ENCODE measurements at regions not wholly inside any gene's neighbourhood (a gene's known extent, or its start where the extent isn't known, plus 50 kb on each side); places are given as distances from the start of the nearest gene placed in this dataset.

DNA sequence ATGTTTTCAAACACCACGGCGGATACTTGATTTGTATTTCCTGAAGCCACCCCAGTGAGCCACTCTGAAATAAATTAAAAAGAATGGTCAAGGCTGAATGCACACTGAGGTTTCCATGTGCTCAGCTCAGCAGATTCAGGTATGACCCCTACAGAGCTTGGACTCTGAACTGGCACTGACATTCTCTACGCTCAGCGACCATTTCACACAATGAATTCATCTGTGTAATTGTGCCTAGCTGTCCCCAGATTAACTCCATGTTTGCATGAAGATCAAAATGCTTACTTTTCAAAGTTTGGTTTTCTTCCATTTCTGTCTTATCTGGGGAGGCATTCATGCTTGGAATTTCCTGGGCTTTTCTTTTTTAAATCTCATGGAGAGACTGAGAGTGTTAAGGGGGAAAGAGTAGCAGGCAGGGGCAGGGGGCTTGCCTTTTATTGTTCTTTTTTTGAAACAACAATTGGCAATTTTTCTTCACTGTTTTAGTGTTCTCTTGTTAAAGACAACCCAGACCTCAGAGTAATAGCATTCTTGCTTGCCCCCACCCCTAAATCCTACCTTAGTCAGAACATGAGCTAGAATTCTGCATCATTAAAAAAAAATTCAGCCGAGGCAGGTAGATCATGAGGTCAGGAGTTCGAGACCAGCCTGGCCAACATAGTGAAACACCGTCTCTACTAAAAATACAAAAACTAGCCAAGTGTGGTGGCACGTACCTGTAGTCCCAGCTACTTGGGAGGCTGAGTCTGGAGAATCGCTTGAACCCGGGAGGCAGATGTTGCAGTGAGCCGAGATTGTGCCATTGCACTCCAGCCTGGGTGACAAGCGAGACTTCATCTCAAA lies 85.5 kb upstream of the HNF1B start:
- no peak overlapping the region for H3K18ac ChIP-seq (ENCODE audit: low read depth, low read length)
- H4K91ac ChIP-seq (ENCODE audit: insufficient read depth, low read depth, low read length): 0 out of 2 replicates have a peak overlapping the region, but pooled peaks have one; percentile 2
- ChIA-PET CTCF (interaction anchor here (0.7 kb wide), 1 partner anchor 10 kb away, joined by 3 read pairs; no protein-coding TSS in a partner anchor), POLR2A (ENCODE audit: unreplicated experiment) (no interaction called here)
- no peaks in the 10 kb centered on the region for H4K20me1 ChIP-seq (ENCODE audit: insufficient read depth, low read length)
- no peak overlapping the region for H3K9ac ChIP-seq (ENCODE audit: low read depth, low read length)
- no TSS peak for BruUV-seq (replicated peaks)
- no peak overlapping the region for H3K4me2 ChIP-seq (ENCODE audit: low read depth, low read length)
- DNase-seq (no peak), ATAC-seq (ENCODE audit: low read depth) (no peak)
- H2AK9ac ChIP-seq (replicated peaks; ENCODE audit: low read depth, low read length, poor library complexity): no peak overlapping the region
- H3K56ac ChIP-seq (ENCODE audit: extremely low read depth, insufficient read depth, low read length): no peak overlapping the region
- WGBS, 2 experiments (ENCODE audit: extremely low coverage in 2 of 2, insufficient read length in 1 of 2): 92% methylated on average over 2 of the region's 12 CpGs; no CpG with 5 or more reads in 1 of the 2 experiments
- TF ChIP-seq, protein P1, sequence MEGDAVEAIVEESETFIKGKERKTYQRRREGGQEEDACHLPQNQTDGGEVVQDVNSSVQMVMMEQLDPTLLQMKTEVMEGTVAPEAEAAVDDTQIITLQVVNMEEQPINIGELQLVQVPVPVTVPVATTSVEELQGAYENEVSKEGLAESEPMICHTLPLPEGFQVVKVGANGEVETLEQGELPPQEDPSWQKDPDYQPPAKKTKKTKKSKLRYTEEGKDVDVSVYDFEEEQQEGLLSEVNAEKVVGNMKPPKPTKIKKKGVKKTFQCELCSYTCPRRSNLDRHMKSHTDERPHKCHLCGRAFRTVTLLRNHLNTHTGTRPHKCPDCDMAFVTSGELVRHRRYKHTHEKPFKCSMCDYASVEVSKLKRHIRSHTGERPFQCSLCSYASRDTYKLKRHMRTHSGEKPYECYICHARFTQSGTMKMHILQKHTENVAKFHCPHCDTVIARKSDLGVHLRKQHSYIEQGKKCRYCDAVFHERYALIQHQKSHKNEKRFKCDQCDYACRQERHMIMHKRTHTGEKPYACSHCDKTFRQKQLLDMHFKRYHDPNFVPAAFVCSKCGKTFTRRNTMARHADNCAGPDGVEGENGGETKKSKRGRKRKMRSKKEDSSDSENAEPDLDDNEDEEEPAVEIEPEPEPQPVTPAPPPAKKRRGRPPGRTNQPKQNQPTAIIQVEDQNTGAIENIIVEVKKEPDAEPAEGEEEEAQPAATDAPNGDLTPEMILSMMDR (conservative IDR thresholded peaks at IDR 0.05; ENCODE audit: low read depth, low read length): no peak
- no peak for TF ChIP-seq CHD1 (IDR thresholded peaks at IDR 0.05; ENCODE audit: low read depth, low read length)
- TF ChIP-seq POLR2A (IDR thresholded peaks at IDR 0.05; ENCODE audit: low read depth, low read length): no peak
- TF ChIP-seq CEBPB (IDR thresholded peaks at IDR 0.05; ENCODE audit: low read depth, low read length): no peak
- H2AK5ac ChIP-seq (ENCODE audit: low read depth, low read length): no peak overlapping the region
- H4K5ac ChIP-seq (ENCODE audit: low read depth, low read length): no peak overlapping the region
- no peak overlapping the region for H2BK15ac ChIP-seq (ENCODE audit: low read depth, low read length)
- no peak overlapping the region for H3K4me3 ChIP-seq (ENCODE audit: insufficient read depth, low read depth, low read length)
- no peak overlapping the region for H3K4ac ChIP-seq (ENCODE audit: low read depth, low read length)
- H3K79me1 ChIP-seq (ENCODE audit: low read depth in 1 of 2, low read length in 2 of 2): 0 out of 4 replicates have a peak, but pooled peaks cover 0 to 6% of the 10 kb centered on the region in 2 experiments
- peaks cover 28% of the 10 kb centered on the region for H3K9me1 ChIP-seq (ENCODE audit: insufficient read depth, low read length)
- dilution Hi-C loops (cut with HindIII; ENCODE audit: low sequenced_read_pairs, unreplicated experiment) (no loop called here), intact Hi-C loops (cut with micrococcal nuclease) (no loop called here), in situ Hi-C loops (cut with MboI; ENCODE audit: low sequenced_read_pairs) (no loop called here)
- H3K36me3 ChIP-seq (ENCODE audit: control insufficient read depth, insufficient read depth, low read length): no peaks in the 10 kb centered on the region
- peaks cover 14% of the 10 kb centered on the region for H3K4me1 ChIP-seq (ENCODE audit: control insufficient read depth, insufficient read depth, low read length)
- H3K14ac ChIP-seq (replicated peaks; ENCODE audit: low read depth, low read length): 0 out of 2 replicates have a peak overlapping the region, but pooled peaks have one; percentile 79
- H3K9me3 ChIP-seq (ENCODE audit: control insufficient read depth, insufficient read depth, low read length): no peaks in the 10 kb centered on the region
- 0 out of 2 replicates have a peak overlapping the region, but pooled peaks have one; percentile 76 for H3K23ac ChIP-seq (ENCODE audit: low read depth, low read length)
- no peak overlapping the region for H2AFZ ChIP-seq (replicated peaks; ENCODE audit: low read length, poor library complexity)
- H2BK20ac ChIP-seq (ENCODE audit: low read depth, low read length): peak overlapping the region; percentile 71; the same call in 1 of the 2 replicates
- peaks cover 2% of the 10 kb centered on the region; the same call in 1 of the 2 replicates for H3K27me3 ChIP-seq (ENCODE audit: control insufficient read depth, insufficient read depth, low read length)
- H3K27ac ChIP-seq (ENCODE audit: insufficient read depth, low read length): no peak overlapping the region
- H2BK5ac ChIP-seq (ENCODE audit: low read depth, low read length, poor library complexity, severe bottlenecking): no peak overlapping the region
- no peak overlapping the region; the same call in 1 of the 2 replicates for H2BK120ac ChIP-seq (ENCODE audit: low read depth, low read length)
- H4K8ac ChIP-seq (ENCODE audit: low read depth in 2 of 2, low read length in 2 of 2): no peak overlapping the region
